ENCODE measurements at regions not wholly inside any gene's neighbourhood (a gene's known extent, or its start where the extent isn't known, plus 50 kb on each side); places are given as distances from the start of the nearest gene placed in this dataset.

DNA sequence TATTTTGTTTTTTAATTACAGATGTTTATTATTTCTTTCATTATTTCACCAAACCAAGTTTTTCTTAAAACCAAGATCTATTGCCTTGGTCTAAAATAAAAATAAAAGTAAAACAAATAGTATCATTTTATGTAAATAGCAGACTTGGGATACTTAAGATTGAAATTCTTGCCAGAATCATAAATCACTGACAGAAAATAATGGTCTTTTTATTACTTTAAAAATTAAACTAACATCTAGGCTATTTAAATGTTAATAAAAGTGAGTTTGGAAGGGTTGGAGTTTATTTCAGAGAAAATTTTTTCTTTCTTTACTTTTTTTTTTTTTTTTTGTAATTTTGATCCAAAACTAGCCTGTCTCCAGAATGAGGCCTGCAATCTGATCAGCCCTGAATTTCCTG, 568.0 kb upstream of the IGFBP3 start:
- DNase-seq (ENCODE audit: low read depth in 4 of 4, low spot score in 3 of 4) = no peak

DNA sequence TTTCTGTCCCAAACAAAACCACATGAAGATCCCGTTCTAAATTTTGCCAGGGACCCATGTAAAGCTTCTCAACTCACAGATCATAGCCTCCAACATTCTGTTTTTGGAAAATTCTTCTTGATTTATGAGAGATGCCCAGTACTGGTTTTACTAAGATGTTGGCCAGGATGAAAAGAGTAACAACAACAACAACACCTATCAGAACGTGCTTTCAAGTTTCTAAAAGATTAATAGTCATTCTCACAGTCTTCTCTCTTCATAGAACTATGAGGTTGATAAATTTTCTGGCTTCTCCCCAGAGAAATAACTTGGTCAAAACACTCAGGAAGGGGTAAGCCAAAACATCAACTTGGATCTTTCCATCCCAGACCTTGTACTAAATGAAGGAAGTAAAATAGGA, 567.5 kb upstream of the IGFBP3 start:
- no peak for DNase-seq (ENCODE audit: low read depth in 4 of 4, low spot score in 3 of 4)

DNA sequence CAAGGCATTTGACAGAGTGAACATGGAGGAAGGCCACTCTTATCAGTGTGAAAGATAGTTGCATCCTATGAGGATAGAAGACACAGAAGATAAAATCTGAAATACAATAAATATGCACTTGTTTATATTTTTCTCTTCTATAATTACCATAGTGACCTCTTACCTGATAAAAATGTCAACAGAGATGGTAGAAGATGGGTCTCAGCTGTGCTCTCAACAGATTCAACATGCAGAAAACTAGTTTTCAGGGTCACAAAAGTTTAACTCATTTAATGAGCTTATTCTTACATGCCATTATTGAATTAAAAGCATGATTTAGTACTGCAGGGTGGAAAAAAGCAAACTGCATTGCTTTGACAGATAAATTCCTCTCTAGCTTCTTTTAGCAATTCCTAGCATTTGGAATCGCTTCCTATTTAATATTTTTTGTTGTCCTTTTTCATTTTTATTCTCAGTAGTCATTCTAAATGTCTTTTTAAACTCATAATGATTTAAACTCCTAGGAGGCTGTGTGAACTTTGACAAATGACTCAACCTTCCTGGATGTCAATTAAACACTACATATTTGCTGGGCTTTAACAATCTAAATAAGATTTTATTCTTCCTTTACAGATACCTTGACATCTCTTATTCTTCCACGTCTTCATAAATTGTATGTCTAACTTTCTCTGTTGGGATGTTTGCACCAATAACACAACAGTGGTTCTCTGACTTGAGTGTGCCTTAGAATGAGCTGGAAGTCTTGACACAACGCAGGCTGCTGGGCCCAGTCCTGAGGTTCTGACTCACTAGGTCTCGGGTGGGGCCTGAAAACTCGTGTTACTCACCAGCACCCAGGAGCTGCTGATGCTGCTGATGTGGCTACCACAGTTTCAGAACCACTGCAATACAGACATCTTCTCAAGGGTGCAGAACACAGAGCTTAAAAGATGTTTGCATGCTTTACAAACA, 565.5 kb upstream of the IGFBP3 start:
- no peak for DNase-seq (ENCODE audit: low read depth in 4 of 4, low spot score in 3 of 4)

DNA sequence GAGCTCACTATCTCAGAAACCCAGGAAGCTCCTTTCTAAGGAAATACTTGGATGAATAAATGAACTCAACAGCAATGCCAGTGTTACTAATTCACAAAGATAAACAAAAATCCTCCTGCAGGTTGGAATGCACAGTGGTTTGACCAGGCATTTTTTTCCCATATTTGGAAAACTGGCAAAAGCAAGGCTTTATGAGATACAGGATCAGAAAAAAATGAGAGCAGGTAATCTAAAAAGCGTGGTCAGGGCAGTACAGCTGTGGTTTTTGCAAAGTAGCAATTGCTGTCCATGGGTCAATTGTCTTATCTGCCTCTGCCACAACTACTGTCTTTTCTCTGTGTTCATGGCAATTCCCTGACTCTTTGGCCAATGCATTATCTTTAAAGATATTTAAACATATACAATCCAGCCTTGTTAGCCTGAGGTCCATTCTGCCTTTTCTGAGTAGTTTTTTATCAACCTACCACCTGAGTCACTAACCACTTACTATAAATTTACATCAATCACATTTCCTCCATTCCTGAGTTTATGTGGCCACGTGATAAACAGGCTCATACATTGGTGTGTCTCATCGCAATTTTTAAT, 564.5 kb upstream of the IGFBP3 start:
- DNase-seq (ENCODE audit: low read depth in 4 of 4, low spot score in 3 of 4) = no peak

DNA sequence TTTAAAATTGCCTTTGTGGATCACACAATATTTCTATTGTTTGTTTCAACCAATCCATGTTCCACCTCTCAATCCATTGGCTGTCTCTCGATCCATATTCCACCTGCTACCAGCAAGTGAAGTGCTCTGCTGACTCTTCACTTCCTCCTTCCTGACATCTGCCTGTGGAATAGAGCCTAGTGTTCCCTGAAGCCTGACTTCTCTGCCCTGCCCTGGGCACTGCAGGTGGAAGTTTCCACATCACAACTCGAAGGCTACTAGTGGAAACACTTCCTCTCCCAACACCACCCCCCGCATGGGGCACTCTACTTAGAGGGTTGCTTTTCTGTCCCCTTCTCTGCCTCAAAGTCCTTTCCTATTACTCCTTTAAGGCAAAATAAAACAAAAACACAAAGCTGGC, 563.8 kb upstream of the IGFBP3 start:
- DNase-seq (ENCODE audit: low read depth in 4 of 4, low spot score in 3 of 4) = no peak

DNA sequence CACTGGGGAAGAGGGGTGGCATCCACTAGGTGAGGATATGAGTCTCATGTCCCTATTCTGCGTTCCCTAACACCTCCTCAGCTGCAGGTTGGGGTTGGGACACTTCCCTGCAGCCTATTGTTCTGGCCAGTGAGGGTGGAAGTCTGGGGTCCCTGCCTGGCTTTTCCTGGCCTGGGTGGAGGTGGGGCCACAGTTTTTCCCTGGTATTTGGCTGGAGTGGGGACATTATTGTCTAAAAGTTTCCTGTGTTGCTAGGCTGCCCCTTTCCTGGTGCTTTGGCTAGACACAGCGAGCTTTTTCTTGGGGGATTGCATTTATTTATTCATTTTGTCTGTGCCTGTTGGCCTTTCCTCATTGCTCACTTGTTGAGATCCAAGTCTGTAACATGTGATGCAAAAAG, 559.5 kb upstream of the IGFBP3 start:
- DNase-seq (ENCODE audit: low read depth in 4 of 4, low spot score in 3 of 4) = no peak

DNA sequence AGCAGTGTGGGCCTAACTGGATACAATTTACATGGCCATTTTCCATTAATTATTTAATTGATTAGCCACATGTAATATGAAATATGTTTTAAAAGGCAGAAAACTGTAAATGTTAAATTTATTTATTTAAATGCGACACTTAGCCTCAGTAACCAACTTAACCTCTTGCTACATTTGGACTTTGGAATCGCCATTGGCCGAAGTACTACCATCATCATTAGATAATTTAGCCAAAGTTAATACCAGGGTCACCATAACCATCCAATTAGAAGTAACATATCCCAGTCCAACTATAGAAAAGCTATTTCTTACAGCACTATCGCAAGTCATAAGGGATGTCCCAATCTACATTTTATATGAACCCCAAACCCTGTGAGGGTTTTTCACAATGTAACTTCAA, 558.6 kb upstream of the IGFBP3 start:
- no peak for DNase-seq (ENCODE audit: low read depth in 4 of 4, low spot score in 3 of 4)

DNA sequence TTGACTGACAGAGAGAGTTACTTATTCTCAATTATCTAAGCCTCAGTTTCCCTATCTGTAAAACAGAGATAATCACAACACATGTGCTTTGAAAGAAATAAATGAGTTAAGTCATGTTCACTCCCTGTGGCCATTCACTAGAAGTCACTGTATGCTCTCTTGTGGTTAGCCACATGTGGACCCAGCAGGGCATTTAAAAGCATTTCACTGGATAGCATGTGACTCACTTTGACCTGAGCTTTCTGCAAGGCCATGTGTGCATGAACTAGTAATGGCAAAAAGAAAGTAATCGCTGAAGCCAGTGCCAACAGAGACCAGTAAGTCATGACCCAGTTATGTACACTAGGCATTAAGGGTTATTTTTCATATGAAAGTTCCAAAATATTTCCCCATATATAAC, 557.0 kb upstream of the IGFBP3 start:
- no peak for DNase-seq (ENCODE audit: low read depth in 4 of 4, low spot score in 3 of 4)

DNA sequence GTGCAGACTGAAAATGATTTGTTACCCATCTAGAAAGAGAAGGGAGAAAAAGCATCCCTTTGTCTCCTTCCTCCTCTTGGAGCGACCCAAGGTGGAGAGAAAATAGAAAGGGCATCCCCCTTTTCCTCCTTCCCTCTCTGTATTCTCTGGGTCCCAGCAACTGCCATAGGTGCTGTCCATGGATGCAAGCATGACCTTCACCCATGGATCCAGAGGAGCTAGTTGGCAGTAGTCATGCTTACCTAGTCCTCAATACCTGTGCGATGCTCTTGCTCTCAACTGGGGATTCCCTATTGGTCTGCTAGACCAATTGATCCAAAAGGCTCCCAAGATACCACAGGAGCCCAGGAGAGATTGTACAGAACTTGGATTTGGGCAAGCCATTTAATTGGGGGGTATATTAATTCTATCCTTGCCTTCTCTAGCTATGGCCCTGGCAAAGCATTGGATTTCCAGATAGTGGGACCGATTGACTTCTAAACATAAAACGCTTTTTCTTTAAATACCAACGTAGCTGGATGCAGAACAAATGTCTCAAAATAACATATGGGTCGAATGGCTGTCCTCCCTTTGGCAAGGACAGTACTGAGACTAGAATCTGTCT, 547.8 kb upstream of the IGFBP3 start:
- DNase-seq (ENCODE audit: low read depth in 4 of 4, low spot score in 3 of 4) = no peak

DNA sequence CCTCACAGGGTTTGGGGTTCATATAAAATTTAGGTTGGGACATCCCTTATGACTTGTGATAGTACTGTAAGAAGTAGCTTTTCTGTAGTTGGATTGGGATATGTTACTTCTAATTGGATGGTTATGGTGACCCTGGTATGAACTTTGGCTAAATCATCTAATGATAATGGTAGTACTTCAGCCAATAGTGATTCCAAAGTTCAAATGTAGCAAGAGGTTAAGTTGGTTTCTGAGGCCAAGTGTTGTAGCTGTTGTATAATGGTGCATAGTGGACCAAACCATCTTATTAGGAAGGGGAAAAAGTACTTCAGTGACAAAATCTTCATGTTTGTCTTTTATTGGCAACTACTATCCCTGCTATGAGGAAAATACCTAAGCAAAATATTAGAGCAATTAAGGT, 542.1 kb upstream of the IGFBP3 start:
- no peak for DNase-seq (ENCODE audit: low read depth in 4 of 4, low spot score in 3 of 4)

DNA sequence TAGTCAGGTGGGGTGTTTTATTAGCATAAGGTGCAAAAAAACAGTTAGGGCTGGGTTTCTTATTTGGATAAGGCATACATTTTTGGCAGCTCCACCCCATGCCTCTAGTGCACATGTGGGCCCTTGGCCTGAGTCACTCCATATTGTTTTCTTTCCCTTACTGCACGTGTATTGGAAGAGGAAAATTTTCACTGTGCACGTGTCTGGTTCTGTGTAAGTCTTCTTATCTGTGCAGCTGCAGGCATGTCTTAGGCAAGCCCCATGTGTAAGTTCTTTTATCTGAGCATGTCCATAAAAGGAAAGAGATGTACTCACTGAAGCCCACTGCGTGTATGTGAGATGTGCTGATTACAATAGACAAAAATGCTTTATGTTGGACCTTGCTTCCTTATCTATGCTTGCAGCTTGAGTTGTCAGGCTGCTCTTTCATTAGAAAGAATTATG, 540.3 kb upstream of the IGFBP3 start:
- DNase-seq (ENCODE audit: low read depth in 4 of 4, low spot score in 3 of 4) = no peak

DNA sequence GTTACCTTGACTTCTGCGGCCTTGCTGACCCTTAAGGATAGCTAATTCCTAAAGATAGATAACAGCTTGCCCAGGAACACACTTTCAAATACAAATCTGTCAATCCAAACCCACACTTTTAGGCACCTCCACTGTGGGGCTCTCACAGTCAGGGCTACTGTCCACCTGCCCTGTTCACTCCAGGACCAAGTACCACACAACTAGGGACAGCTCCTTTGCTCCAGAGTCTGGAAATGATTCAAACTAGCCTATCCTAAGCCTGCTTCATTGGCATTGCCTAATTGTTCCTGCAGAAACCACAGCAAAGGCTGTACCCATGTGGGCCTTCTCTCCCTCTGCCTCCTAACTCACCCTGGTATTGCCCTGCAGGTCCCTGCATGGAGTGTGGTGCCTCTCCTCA, 538.9 kb upstream of the IGFBP3 start:
- no peak for DNase-seq (ENCODE audit: low read depth in 4 of 4, low spot score in 3 of 4)

DNA sequence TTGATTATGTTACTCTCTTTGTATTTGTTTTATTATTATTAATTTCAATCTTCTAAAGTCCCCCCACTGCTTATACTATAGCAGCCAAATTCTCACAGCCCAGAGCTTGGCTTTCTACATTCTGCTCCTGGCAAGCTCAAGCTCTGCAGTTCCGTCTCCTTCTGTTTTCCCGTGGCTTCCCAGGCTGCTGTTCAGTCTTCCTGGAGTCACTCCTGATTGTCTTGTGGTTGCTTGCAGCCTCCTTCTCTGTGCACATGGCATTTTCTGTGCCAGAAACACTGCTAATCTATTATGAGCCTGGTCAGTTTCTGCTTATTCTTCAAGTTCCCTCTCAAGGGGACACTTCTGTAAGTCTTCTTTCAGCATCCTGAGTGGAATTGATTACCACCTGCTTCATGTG, 533.7 kb upstream of the IGFBP3 start:
- no peak for DNase-seq (ENCODE audit: low read depth in 4 of 4, low spot score in 3 of 4)

DNA sequence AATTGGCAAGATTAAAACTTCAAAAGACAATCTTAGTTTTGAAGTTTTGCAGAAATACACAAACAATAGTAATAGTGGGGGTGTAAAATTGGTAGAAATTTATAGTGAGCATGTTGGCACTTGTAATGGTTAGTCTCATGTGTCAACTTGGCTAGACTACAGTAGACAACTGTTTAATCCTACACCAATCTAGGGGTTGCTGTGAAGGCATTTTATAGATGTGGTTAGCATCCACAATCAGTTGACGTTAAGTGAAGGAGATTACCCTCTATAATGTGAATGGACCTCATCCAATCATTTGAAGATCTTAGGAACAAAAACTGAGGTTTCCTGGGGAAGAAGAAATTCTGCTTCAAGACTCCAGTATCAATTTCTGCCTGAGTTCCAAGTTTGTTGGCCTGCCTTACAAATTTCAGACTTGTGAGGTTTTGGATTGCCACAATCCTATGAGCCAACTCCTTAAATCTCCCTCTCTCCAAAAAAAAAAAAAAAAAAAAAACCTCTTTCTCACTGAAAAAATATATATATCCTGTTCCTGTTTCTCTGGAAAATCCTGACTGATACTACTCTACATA, 531.6 kb upstream of the IGFBP3 start:
- DNase-seq (ENCODE audit: low read depth in 4 of 4, low spot score in 3 of 4) = no peak

DNA sequence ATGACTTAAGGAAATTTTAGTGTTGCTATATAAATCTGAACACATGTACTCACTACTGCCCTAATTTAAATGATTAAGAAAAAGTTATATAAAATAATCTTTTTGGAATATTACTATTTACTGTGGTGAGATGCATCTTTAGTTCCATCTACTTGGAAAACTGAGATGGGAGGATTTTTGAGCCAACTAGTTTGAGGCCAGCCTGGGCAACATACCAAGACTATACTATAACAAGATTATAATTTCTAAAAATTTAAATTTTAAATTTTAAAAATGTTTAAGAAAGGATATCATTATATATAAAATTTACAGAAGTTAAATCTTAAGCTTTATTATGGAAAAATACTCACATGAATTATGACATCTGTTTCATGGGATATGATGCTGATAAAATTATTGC, 530.8 kb upstream of the IGFBP3 start:
- DNase-seq (ENCODE audit: low read depth in 4 of 4, low spot score in 3 of 4) = no peak

DNA sequence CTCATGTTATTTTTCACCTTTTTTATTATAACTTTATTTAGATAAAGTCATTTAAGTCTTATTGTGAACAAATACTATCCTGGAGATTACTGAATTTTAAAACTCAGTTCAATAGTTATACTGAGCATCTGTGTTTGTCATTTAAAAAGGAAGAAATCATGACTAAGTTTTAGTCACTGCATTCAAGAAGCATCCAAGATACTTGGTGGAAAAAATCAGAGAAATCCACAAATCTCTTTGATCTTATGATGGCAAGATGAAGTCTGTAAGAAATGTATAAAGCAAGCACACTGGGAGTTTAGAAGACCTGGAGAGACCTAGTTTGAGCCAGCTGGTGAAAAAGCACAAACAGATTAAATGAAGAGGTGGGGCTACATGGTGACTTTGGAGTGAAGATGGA, 529.8 kb upstream of the IGFBP3 start:
- no peak for DNase-seq (ENCODE audit: low read depth in 4 of 4, low spot score in 3 of 4)

DNA sequence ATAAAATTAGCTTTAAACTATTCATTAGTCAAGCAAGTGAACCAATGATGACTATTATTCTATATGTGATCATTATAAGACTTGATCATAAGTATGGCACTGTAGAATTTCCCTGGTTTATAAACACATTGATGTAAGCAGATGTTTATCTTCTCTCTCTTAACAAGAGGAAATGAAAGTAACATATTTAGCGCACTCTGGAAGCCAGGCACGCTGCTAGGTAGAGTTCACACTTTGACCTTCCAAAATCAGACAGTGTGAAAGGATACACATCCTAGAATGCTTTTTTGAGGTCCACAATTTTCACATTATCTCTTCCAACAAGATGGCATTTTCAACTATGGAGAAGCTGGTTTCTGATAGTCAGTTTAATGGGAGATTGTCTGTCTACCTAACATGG, 529.4 kb upstream of the IGFBP3 start:
- DNase-seq (ENCODE audit: low read depth in 4 of 4, low spot score in 3 of 4) = no peak

DNA sequence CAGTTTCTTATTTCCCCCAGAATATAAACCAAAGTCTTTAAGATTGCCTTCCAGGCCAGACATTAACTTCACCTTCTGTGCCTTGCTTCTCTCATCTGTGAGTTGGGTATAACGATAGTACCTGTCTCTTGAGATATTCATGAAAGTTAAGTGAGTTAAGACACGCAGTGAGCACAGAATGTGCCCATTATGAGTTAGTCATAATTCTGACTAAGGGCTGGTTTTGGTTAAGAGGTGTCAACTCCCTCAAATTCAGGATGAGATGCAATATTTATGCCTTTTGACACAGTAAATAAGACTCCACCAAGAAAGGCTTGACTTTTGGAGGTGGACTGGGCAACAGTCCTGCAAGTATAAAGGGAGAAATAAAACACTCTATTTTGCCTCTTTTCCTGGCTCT, 528.7 kb upstream of the IGFBP3 start:
- DNase-seq (ENCODE audit: low read depth in 4 of 4, low spot score in 3 of 4) = no peak

DNA sequence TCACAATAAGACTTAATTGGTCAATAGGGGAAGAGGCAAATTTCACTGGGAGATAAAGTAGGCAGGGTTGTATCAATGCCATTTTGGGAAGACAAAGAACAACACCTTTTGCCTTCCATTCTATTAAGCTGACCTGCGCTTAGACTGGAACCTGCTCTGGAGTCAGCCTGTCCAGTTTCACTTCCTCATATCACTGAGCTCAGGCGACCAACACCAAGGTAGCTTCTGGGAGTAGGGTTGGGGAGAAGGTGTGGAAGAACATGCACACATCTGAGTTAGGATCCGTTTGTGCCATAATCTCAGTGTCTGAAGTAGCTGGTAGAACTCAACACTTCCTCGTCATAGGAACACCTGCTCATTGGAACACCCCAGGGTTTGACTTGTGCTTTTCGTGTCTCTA, 527.4 kb upstream of the IGFBP3 start:
- no peak for DNase-seq (ENCODE audit: low read depth in 4 of 4, low spot score in 3 of 4)

DNA sequence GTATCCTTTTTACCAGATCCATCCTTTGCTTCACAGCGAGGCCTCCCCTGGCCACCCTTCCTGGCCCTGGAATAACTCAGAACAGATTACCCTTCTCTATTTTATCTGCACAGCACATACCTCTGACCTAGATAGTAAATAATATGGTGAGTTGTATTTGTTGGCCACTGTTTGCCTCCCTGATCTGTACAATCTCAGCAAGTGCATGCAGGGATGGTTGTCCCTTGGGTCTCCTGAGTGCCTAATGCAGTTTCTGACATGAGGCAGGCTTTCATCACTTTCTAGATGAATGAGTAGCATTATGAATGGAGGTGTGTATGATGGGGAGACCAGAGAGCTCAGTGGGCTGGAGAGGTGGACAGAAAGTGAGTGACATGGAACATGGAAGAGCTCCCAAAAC, 525.1 kb upstream of the IGFBP3 start:
- no peak for DNase-seq (ENCODE audit: low read depth in 4 of 4, low spot score in 3 of 4)

DNA sequence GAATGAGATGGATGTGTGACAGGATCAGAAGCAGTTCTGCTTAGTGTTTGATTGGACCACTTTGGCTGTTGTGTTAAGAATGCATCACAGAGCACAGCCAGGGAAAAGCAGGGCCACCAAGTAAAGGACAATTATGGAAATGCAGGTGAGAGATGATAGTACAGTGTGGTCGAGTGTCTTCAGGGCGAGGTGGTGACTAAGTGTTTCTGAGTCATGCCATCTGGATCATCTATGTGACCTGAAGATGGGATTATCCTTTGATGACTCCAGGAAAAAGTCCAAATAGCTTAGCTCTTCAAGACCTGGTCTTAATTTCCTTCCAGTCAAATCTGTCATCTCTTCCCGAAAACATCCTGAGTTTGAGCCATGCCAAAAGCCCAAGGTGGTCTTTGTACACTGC, 523.2 kb upstream of the IGFBP3 start:
- no peak for DNase-seq (ENCODE audit: low read depth in 4 of 4, low spot score in 3 of 4)

DNA sequence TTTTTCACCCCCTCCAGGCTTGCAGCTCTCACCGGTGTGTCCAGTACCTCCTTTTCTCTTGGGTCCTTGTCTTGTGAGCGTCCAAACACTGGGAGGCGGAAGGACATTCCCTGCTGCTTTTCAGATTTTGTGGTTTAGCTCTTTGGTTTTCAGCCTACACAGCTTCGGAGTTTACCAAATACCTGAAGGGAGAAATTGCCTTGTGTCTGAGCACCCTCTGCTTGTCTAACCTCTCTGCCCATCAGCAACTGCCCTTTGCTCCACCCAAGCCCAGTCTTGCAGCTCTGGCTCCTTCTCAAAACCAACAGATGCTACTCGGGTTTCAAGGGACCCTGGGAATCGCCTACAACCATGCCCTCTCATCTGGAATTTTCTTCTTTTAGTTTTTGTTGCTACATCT, 519.1 kb upstream of the IGFBP3 start:
- DNase-seq (ENCODE audit: low read depth in 4 of 4, low spot score in 3 of 4) = no peak

Measured in right renal pelvis (tissue), 4 donors.